GM18909 (cell line): ENCODE measurements at regions not wholly inside any gene's neighbourhood (a gene's known extent, or its start where the extent isn't known, plus 50 kb on each side); places are given as distances from the start of the nearest gene placed in this dataset.

Experiments
- ATAC-seq: cut with Tn5 transposase; IDR thresholded peaks from one replicate; pipeline ENCODE4 v1.9.1; 2021; ENCODE audit warnings: mild to moderate bottlenecking; ENCODE audit not compliant: unreplicated experiment, poor library complexity

- ATAC-seq, result no peak
Observed at GRCh38 chr1:81700728-81701470, 99.8 kb upstream of the ADGRL2 start.

- ATAC-seq, result no peak
Observed at GRCh38 chr1:81699234-81699633, 101.5 kb upstream of the ADGRL2 start.

DNA sequence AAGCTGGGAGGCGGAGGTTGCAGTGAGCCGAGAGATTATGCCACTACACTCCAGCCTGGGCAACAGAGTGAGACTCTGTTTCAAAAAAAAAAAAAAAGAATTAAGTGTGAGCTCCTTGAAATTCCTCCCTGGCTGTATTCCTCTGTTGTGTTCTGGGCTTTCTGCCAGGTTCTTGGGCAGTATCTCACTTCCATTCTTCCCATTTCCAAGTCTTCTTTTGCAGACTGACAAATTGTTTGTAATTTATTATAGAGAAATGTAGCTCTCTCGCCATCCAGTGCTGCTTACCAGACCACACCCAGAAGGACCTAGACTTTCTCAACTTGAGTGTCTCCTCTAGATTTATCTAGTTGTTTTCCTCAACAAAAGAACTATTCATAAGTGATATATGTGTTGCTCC lies 105.0 kb upstream of the ADGRL2 start:
- no peak for ATAC-seq

DNA sequence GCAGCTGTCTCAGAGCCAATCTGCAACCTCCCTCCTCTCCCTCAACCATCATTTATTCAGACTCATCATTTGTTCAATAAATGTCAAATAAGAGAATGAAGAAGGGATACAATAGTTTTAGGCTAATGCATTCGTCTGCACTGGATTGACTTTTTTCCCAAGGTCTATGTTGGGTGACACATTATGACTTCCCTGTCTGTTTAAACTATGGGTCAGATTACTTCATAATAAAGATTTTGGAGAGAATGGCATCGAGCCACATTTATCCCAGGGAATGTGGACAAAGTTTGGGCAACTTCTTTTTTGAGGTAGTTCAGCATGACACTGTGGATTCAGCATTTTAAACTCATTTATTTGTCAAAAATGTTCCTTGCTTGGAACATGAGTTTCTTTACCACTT lies 107.4 kb upstream of the ADGRL2 start:
- ATAC-seq, result no peak

- no peak for ATAC-seq
Observed at GRCh38 chr1:81690676-81691453, 109.9 kb upstream of the ADGRL2 start.

DNA sequence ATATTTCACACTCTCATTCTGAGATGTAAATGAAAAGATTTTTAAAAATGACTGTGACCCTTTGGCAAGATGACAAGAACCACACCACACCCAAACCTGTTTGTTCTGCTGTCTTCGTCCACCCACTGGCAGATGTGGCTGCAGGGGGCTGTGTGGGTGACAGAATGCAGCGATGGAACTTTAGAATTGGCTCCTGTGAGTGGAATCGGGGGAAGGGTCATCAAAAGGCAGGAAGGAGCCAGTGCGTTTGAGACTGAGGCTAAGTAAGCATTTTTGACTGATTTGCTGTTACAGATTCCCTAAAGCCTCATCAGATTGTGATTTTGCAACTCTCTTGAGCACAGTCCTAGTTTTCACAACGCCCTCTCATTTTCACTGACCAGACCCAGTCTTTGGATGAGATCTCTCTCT lies 111.2 kb upstream of the ADGRL2 start:
- ATAC-seq, result no peak

GRCh38 chr1:81682490-81682889 lies 118.2 kb upstream of the ADGRL2 start:
- no peak for ATAC-seq

- ATAC-seq, result no peak
Observed at GRCh38 chr1:81681601-81682266, 119.0 kb upstream of the ADGRL2 start.

- ATAC-seq, result no peak
Observed at GRCh38 chr1:81681114-81681513, 119.6 kb upstream of the ADGRL2 start.

GRCh38 chr1:81679942-81680341 lies 120.8 kb upstream of the ADGRL2 start:
- ATAC-seq, result no peak

DNA sequence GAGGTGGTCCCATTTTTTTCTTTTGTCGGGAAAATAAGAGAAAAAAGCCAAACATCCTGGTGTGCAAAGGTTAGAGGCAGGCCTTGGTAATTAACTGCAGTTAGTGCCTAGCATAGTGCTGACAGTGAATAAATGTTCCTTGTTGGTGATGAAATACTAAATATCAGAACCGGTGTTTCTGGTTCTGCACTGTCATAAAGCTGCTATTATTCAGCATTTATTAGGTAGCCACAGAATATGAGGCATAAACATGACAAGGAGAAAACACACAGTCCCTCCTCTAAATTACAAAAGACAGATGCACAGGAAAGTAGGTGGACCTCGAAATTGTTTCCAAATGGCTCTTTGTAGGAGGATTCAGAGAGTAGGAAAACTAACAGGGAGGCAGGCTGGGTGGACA lies 122.0 kb upstream of the ADGRL2 start:
- ATAC-seq, result no peak

DNA sequence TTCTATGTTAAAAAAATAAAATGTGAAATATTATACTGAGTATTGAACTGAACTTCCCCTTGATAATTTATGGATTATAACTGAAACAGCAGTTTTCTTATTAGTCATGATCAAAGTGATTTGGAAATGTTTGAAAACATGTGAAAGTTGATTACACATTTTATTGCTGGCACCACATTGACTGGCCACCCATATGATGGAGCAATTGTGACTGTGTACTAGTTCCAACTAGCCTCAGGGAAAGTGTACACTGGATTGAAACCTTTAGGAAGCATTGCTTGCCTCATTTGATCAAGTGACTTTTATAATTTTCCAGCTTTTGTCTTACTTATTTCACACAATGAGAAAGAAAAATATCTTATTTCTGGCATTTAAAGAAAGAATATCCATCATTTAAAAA lies 128.0 kb upstream of the ADGRL2 start:
- ATAC-seq, result no peak

DNA sequence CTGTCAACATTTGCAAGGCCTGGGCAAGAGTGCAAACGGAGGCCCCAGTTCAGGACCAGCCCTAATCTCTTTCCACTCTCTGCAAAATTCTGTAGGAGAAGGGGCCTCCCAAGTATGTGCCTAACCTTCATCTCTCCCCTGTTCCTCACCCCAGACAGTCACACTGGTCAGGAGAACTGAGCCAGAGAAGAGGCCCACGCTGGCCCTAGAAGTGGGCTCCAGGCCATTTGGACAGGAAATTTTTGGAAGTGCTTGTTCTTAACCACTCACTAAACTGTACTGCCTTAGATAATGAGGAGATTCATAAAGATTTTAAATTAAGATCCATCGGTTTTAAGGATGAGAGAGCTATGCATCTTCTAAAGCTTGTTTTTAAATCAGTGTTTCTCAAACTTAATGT lies 129.7 kb upstream of the ADGRL2 start:
- ATAC-seq, result no peak

DNA sequence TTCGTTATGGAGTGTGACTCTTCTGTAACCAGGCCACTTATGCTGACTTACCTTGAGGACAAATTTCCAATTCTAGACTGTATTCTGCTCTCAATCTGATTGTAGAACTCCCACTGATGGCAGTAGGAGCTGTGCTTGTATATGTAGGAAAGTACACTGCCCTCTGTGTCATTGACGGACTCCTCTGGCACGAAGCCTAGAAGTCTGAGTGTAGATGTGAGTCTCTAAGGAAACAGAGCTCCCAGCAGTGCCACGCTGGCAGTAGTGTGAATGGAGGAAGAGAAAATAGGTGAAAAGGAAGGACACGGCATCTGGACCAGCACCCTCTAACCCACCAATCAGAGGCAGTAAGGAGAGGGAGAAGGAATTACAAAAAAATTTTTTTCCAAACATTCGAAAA lies 130.4 kb upstream of the ADGRL2 start:
- no peak for ATAC-seq

DNA sequence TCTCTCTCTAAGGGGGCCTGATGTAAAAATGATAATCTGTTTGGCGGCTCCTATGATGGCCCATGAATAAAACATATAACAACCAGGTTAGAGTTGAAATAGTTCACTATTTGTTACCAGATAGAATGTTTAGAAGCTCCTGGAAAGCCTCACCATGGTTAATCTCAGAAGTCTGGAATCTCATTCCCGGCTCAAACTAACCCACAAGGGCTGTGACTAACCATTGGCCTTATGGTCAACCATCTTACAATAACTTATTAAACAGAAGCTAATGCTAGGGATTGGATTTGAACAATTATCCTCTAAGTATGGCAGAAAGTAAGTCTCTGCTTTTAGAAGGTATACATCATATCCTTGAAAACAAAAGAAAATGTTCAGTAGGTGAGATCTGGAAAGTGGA lies 134.1 kb upstream of the ADGRL2 start:
- ATAC-seq, result no peak

GRCh38 chr1:81664341-81664740 lies 136.4 kb upstream of the ADGRL2 start:
- no peak for ATAC-seq

- no peak for ATAC-seq
Observed at GRCh38 chr1:81662913-81663526, 137.7 kb upstream of the ADGRL2 start.

DNA sequence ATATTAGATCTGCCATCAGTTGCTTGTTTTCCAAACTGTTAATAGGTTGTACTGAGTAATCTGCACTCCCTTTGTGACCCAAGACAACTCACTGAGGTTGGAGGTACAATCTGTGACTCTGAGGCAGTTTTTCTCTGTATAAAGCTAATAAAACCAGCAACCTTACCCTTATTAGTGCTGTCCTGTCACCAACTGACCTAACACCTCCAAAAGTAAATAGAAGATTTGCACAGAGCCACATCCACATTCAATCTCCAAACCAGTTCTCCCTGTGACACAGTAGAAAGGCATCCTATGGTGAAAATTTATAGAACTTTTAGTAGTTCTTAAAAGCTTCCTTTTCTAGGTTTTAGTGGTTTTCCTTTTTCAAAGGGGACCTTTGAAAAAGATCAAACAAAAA lies 140.4 kb upstream of the ADGRL2 start:
- no peak for ATAC-seq

DNA sequence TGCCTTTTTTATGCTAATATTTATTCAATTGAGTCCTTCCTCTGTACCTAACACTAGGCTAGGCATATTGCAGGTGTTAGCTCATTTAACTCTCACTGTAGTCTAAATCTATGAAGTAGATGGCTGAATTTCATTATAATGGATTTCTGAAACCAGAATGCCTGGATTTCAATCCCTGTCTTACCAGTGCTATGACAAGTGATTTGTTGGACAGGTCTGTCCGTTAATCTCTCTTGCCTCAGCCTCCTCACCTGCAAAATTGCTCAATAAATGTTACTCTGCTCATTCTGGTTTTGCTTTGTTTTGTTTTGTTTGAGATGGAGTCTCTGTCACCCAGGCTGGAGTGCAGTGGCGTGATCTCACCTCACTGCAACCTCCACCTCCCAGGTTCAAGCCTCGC lies 146.1 kb upstream of the ADGRL2 start:
- no peak for ATAC-seq

DNA sequence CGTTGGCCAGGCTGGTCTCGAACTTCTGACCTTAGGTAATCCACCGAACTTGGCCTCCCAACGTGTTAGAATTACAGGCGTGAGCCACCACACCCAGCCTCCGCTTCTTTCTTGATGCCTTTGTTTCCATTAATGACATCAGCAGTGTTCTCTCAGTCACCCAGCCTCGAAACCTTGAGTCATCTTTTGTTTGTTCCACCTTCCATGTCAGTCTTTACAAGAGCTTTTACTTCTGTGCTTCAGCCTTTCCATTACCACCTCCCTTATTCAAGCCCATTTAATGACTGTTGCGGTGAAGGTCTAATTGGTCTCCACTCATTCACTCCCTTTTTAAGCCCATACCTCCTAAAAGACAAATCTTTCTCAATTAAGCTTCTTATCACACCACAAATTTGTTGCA lies 146.6 kb upstream of the ADGRL2 start:
- no peak for ATAC-seq

DNA sequence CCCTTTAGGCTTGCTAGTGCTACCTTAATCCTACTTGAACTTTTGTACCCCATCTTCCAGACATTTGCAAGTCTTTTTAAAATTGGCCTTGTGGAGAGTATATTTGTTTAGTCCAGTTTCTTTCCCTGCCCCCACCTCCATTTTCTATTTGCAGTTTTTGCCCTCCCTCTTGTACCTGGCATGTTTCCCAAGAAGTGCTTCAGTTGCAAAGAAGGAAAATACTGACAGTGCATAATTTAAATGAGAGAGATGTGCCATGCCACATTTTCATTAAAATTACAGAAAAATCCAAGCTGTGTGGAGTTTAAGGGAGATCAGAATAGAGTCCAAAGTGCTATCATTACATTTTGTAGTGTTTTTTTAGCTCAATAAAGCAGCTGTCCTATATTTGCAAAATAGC lies 150.0 kb upstream of the ADGRL2 start:
- ATAC-seq, result no peak
